Activated CD8-positive, alpha-beta T cell treated with anti-CD3 and anti-CD28 coated beads for 36 hours (primary cell): ENCODE measurements at regions not wholly inside any gene's neighbourhood (a gene's known extent, or its start where the extent isn't known, plus 50 kb on each side); places are given as distances from the start of the nearest gene placed in this dataset.

Experiments
- ATAC-seq: fragments of 200-7000 bp; cut with Tn5 transposase; one replicate; pipeline ENCODE4 v1.10.0; 2021; ENCODE audit warnings: mild to moderate bottlenecking, moderate library complexity
- CTCF ChIA-PET: fragments of 350-600 bp; sonication (Branson Sonifier 250); formaldehyde crosslinking; loops from one replicate; lab custom pipeline; 2021; ENCODE audit warnings: antibody characterized with exemption; lab: Charles Lee
- POLR2A ChIA-PET: fragments of 350-600 bp; sonication (Branson Sonifier 250); formaldehyde crosslinking; loops from one replicate; lab custom pipeline; 2021; ENCODE audit warnings: antibody characterized with exemption; lab: Charles Lee
- DNase-seq: peaks from one replicate; pipeline ENCODE4 v3.0.0-alpha.2; 2020
- H3K27ac Mint-ChIP-seq: one replicate; pipeline ENCODE4 v1.8.0; 2021; ENCODE audit warnings: mild to moderate bottlenecking, mixed read lengths
- H3K27me3 Mint-ChIP-seq: one replicate; pipeline ENCODE4 v1.8.0; 2021; ENCODE audit warnings: mixed read lengths
- H3K36me3 Mint-ChIP-seq: one replicate; pipeline ENCODE4 v1.8.0; 2021; ENCODE audit warnings: low read depth, mixed read lengths
- H3K4me1 Mint-ChIP-seq: one replicate; pipeline ENCODE4 v1.8.0; 2021; ENCODE audit warnings: low read depth, mixed read lengths
- H3K4me3 Mint-ChIP-seq: one replicate; pipeline ENCODE4 v1.8.0; 2021; ENCODE audit warnings: mild to moderate bottlenecking, moderate library complexity, mixed read lengths
- H3K9me3 Mint-ChIP-seq: one replicate; pipeline ENCODE4 v1.8.0; 2021; ENCODE audit warnings: mixed read lengths
- intact Hi-C: fragments of 100-400 bp; cut with micrococcal nuclease; formaldehyde crosslinking; loops from one replicate; pipeline ENCODE4 v1.10.0; 2022
- TF ChIP-seq, protein P1 (sequence below): fragments of 200-600 bp; IDR thresholded peaks from one replicate; pipeline ENCODE4 v1.8.0; 2022; ENCODE audit warnings: antibody characterized with exemption, mild to moderate bottlenecking

DNA sequence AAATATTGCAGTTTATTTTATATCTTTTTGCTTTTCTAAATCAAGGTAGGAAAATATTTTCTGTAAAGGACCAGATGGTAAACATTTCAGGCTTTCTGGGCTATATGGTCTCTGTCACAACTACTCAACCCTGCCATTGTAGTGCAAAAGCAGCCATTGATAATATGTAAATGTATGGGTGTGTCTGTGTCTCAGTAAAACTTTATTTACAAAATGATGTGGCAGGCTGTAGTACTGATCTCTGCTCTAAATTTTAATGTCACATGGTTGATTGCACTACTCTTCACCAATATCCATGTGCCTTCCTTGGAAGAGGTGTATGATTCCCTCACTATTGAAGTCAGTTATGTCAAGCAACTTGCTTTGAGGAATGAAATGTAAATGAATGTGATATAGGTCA is 175.0 kb downstream of the GOLIM4 start:
- Mint-ChIP-seq H3K36me3 (no peaks in the 10 kb centered on the region), H3K4me3 (no peak overlapping the region), H3K9me3 (no peaks in the 10 kb centered on the region), H3K4me1 (no peaks in the 10 kb centered on the region), H3K27me3 (peaks cover 2% of the 10 kb centered on the region), H3K27ac (no peak overlapping the region)
- TF ChIP-seq, protein P1, sequence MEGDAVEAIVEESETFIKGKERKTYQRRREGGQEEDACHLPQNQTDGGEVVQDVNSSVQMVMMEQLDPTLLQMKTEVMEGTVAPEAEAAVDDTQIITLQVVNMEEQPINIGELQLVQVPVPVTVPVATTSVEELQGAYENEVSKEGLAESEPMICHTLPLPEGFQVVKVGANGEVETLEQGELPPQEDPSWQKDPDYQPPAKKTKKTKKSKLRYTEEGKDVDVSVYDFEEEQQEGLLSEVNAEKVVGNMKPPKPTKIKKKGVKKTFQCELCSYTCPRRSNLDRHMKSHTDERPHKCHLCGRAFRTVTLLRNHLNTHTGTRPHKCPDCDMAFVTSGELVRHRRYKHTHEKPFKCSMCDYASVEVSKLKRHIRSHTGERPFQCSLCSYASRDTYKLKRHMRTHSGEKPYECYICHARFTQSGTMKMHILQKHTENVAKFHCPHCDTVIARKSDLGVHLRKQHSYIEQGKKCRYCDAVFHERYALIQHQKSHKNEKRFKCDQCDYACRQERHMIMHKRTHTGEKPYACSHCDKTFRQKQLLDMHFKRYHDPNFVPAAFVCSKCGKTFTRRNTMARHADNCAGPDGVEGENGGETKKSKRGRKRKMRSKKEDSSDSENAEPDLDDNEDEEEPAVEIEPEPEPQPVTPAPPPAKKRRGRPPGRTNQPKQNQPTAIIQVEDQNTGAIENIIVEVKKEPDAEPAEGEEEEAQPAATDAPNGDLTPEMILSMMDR, result no peak
- no peak for DNase-seq
- POLR2A ChIA-PET, result no interaction called here
- intact Hi-C loops, result no loop called here
- CTCF ChIA-PET, result no interaction called here
- no peak for ATAC-seq

DNA sequence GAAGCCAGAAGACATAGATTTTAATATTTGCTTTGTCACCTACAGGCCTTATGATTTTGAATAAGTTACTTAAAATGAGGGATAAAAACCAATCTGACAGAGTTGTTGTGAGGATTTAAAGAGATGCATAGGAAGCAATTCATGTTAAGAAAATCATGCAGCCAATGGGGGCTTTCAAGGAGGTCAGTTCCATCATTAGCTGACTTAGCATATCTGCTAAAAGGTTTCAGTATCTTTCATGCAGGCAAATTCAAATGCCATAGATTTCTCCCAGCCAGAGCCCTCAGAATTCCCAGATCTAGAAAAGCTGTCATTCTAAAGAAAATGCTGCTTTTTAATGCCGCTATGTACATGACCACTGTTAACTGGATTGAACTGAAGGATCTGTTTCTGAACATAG is 176.1 kb downstream of the GOLIM4 start:
- Mint-ChIP-seq H3K27ac (no peak overlapping the region), H3K27me3 (peaks cover 2% of the 10 kb centered on the region), H3K9me3 (no peaks in the 10 kb centered on the region), H3K4me3 (no peak overlapping the region), H3K4me1 (no peaks in the 10 kb centered on the region), H3K36me3 (no peaks in the 10 kb centered on the region)
- intact Hi-C loops, result no loop called here
- TF ChIP-seq, protein P1, result no peak
- ATAC-seq (no peak), DNase-seq (no peak)
- CTCF ChIA-PET, result interaction anchor here (0.7 kb wide), 1 partner anchor 31 kb away, joined by 3 read pairs; no protein-coding TSS in a partner anchor
- POLR2A ChIA-PET, result interaction anchor here (0.6 kb wide), 1 partner anchor 199 kb away, joined by 3 read pairs; no protein-coding TSS in a partner anchor

DNA sequence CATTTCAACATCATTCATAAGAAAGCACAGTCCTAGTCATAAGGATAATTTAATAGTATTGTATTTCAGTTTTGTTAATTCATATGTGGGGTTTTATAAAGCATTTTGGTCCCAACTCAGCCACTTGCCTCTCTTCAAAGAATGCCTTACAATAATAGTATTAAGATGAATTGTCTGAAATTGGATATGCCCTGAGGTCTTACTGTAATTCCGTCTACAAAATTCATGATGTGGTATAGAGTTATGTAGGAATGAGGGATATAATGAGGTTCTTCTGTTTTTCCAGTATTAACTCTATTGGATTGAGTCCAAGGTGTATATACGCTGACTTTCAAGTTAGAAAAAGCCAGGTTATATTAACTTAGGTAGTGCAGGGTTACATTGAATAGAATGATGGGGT is 177.0 kb downstream of the GOLIM4 start:
- no peak for DNase-seq
- ChIA-PET CTCF (no interaction called here), POLR2A (no interaction called here)
- H3K36me3 Mint-ChIP-seq, result no peaks in the 10 kb centered on the region
- H3K4me1 Mint-ChIP-seq, result no peaks in the 10 kb centered on the region
- no peak overlapping the region for H3K27ac Mint-ChIP-seq
- ATAC-seq, result no peak
- TF ChIP-seq, protein P1, result no peak
- intact Hi-C loops, result no loop called here
- H3K4me3 Mint-ChIP-seq, result no peak overlapping the region
- H3K9me3 Mint-ChIP-seq, result no peaks in the 10 kb centered on the region
- H3K27me3 Mint-ChIP-seq, result peaks cover 2% of the 10 kb centered on the region

GRCh38 chr3:167918008-167918596 is 177.6 kb downstream of the GOLIM4 start:
- no peak for ATAC-seq
- no peak for DNase-seq
- Mint-ChIP-seq H3K9me3 (no peaks in the 10 kb centered on the region), H3K27ac (no peak overlapping the region), H3K4me1 (no peaks in the 10 kb centered on the region), H3K4me3 (no peak overlapping the region), H3K27me3 (peaks cover 2% of the 10 kb centered on the region), H3K36me3 (no peaks in the 10 kb centered on the region)
- CTCF ChIA-PET, result no interaction called here
- TF ChIP-seq, protein P1, result no peak
- POLR2A ChIA-PET, result no interaction called here
- intact Hi-C loops, result no loop called here

DNA sequence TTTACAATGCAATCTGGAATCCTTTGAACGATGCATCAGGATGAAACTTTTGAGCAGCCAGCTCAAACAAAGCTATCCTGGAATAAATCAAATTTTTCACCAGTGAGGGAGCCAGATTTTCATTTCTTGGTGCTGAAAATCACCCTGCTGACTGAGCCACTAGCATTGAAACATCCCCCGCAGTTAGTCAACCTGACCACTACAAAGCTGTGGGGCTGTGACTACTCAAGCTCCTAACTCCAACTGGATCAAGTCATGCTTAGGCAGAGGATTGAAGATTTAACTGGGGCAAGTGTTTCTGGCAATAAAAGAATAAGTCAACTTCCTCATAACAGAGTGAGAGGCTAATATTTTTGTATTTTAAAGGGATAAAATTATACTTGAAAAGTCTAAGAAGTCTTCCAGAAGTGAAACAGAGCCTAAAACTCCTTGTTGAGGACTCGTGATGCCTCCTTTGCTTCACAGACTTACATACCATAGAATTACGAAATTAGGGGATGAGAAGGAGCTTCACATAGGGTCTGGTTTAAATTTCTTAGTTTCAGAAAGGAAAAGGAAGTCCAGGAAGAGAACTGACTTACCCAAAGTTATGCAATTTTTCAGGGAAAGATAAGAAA is 177.8 kb downstream of the SERPINI1 start:
- DNase-seq (peak; percentile 6), ATAC-seq (no peak)
- Mint-ChIP-seq H3K27me3 (peaks cover 2% of the 10 kb centered on the region), H3K36me3 (no peaks in the 10 kb centered on the region), H3K4me1 (no peaks in the 10 kb centered on the region), H3K4me3 (no peak overlapping the region), H3K27ac (no peak overlapping the region), H3K9me3 (no peaks in the 10 kb centered on the region)
- ChIA-PET POLR2A (no interaction called here), CTCF (interaction anchor here (1.1 to 1.5 kb wide), 2 partner anchors 55 to 59 kb away, joined by 3 read pairs; no protein-coding TSS in a partner anchor)
- intact Hi-C loops, result no loop called here
- TF ChIP-seq, protein P1, result no peak
